ENCODE measurements at regions not wholly inside any gene's neighbourhood (a gene's known extent, or its start where the extent isn't known, plus 50 kb on each side); places are given as distances from the start of the nearest gene placed in this dataset.
A peak's percentile ranks its signal among the peaks of the same experiment; 100 is the strongest.
"Not testable (repeated sequence)": the region's sequence is repeated elsewhere in the genome, so short reads cannot be mapped to it uniquely, and the experiment has no call there.

- no peak for DNase-seq
These were observed 92.2 kb upstream of the TOP3B start for GRCh38 chr22:22074634-22075381.

GRCh38 chr22:22073769-22074561 is 91.4 kb upstream of the TOP3B start:
- DNase-seq, result no peak

GRCh38 chr22:22072169-22072836 is 89.7 kb upstream of the TOP3B start:
- DNase-seq, result no peak

- DNase-seq, result no peak
These were observed 88.9 kb upstream of the TOP3B start for GRCh38 chr22:22071455-22071854.

GRCh38 chr22:22070371-22070824 is 87.8 kb upstream of the TOP3B start:
- DNase-seq, result no peak

GRCh38 chr22:22069450-22070370 is 87.1 kb upstream of the TOP3B start:
- DNase-seq, result no peak

GRCh38 chr22:22068657-22069056 is 86.1 kb upstream of the TOP3B start:
- no peak for DNase-seq

GRCh38 chr22:22068025-22068424 is 85.4 kb upstream of the TOP3B start:
- no peak for DNase-seq

- no peak for DNase-seq
These were observed 84.6 kb upstream of the TOP3B start for GRCh38 chr22:22067192-22067591.

- no peak for DNase-seq
These were observed 82.0 kb upstream of the TOP3B start for GRCh38 chr22:22064580-22064979.

GRCh38 chr22:22062306-22062793 is 79.8 kb upstream of the TOP3B start:
- no peak for DNase-seq

- peak; percentile 79 to 90 for DNase-seq
These were observed 78.8 kb upstream of the TOP3B start for GRCh38 chr22:22061085-22062077.

- peak; percentile 64 to 70 for DNase-seq
These were observed 77.9 kb upstream of the TOP3B start for GRCh38 chr22:22060200-22061084.

GRCh38 chr22:22059291-22060002 is 76.9 kb upstream of the TOP3B start:
- DNase-seq, result no peak

- peak in 1 of 2 donors; percentile 36 for DNase-seq
These were observed 76.2 kb upstream of the TOP3B start for GRCh38 chr22:22058633-22059290.

- no peak for DNase-seq
These were observed 75.2 kb upstream of the TOP3B start for GRCh38 chr22:22057617-22058378.

- DNase-seq, result not testable (repeated sequence)
These were observed 74.4 kb upstream of the TOP3B start for GRCh38 chr22:22056809-22057594.
